ENCODE measurements at regions not wholly inside any gene's neighbourhood (a gene's known extent, or its start where the extent isn't known, plus 50 kb on each side); places are given as distances from the start of the nearest gene placed in this dataset.
A peak's percentile ranks its signal among the peaks of the same experiment; 100 is the strongest.

- intact Hi-C loops (cut with micrococcal nuclease; ENCODE audit: unreplicated experiment), result no loop called here
- Histone ChIP-seq H3K27ac (ENCODE audit: low read length) (no peak overlapping the region), H3K4me1 (ENCODE audit: control insufficient read depth, insufficient read depth, low read length) (no peaks in the 10 kb centered on the region), H3K27me3 (ENCODE audit: control insufficient read depth, insufficient read depth, low read length) (peaks cover 7% of the 10 kb centered on the region; the same call in 1 of the 2 replicates), H3K36me3 (ENCODE audit: control insufficient read depth, insufficient read depth, low read length) (no peaks in the 10 kb centered on the region), H3K9me3 (ENCODE audit: control insufficient read depth, insufficient read depth, low read depth, low read length) (no peaks in the 10 kb centered on the region), H3K4me3 (ENCODE audit: low read depth in 2 of 2, low read length in 2 of 2) (no peak overlapping the region)
- ATAC-seq (no peak), DNase-seq (ENCODE audit: low read depth, low spot score) (no peak)
- in situ Hi-C loops (cut with HindIII; ENCODE audit: low pct_unique_long_range_greater_than_20kb, low sequenced_read_pairs), result no loop called here
- ChIA-PET POLR2A (no interaction called here), CTCF (no interaction called here)
- BruUV-seq (replicated peaks), result no TSS peak
- TF ChIP-seq POLR2AphosphoS5 (IDR thresholded peaks at IDR 0.05; ENCODE audit: low read depth, low read length) (no peak), CTCF (IDR thresholded peaks at IDR 0.05) (no peak), TCF7L2 (IDR thresholded peaks at IDR 0.05; ENCODE audit: low read depth, low read length) (no peak), SIN3A (IDR thresholded peaks at IDR 0.05; ENCODE audit: borderline replicate concordance, insufficient read depth, low read depth, low read length) (no peak), REST (IDR thresholded peaks at IDR 0.05; ENCODE audit: insufficient read depth in 1 of 2, low read depth in 2 of 2, low read length in 1 of 2) (no peak)
Observed at GRCh38 chr10:43751646-43752045, 103.0 kb upstream of the ZNF32 start.

- Histone ChIP-seq H3K9me3 (ENCODE audit: control insufficient read depth, insufficient read depth, low read depth, low read length) (no peaks in the 10 kb centered on the region), H3K27ac (ENCODE audit: low read length) (no peak overlapping the region), H3K36me3 (ENCODE audit: control insufficient read depth, insufficient read depth, low read length) (no peaks in the 10 kb centered on the region), H3K27me3 (ENCODE audit: control insufficient read depth, insufficient read depth, low read length) (peaks cover 7% of the 10 kb centered on the region; the same call in 1 of the 2 replicates), H3K4me3 (ENCODE audit: low read depth in 2 of 2, low read length in 2 of 2) (no peak overlapping the region), H3K4me1 (ENCODE audit: control insufficient read depth, insufficient read depth, low read length) (no peaks in the 10 kb centered on the region)
- DNase-seq (ENCODE audit: low read depth, low spot score) (no peak), ATAC-seq (0 out of 2 replicates have a peak, but pooled peaks have one; percentile 17)
- in situ Hi-C loops (cut with HindIII; ENCODE audit: low pct_unique_long_range_greater_than_20kb, low sequenced_read_pairs) (no loop called here), intact Hi-C loops (cut with micrococcal nuclease; ENCODE audit: unreplicated experiment) (no loop called here)
- ChIA-PET POLR2A (interaction anchor here (0.5 kb wide), 1 partner anchor 354 kb away, joined by 18 read pairs; no protein-coding TSS in a partner anchor), CTCF (no interaction called here)
- no peak for TF ChIP-seq TCF7L2 (IDR thresholded peaks at IDR 0.05; ENCODE audit: low read depth, low read length)
- TF ChIP-seq REST (IDR thresholded peaks at IDR 0.05; ENCODE audit: insufficient read depth in 1 of 2, low read depth in 2 of 2, low read length in 1 of 2), result no peak
- TF ChIP-seq CTCF (IDR thresholded peaks at IDR 0.05), result no peak
- no peak for TF ChIP-seq POLR2AphosphoS5 (IDR thresholded peaks at IDR 0.05; ENCODE audit: low read depth, low read length)
- TF ChIP-seq SIN3A (IDR thresholded peaks at IDR 0.05; ENCODE audit: borderline replicate concordance, insufficient read depth, low read depth, low read length), result no peak
- no TSS peak for BruUV-seq (replicated peaks)
Observed at GRCh38 chr10:43749940-43750552, 101.4 kb upstream of the ZNF32 start.
